Ectodermal cell (in vitro differentiated cells): ENCODE measurements at regions not wholly inside any gene's neighbourhood (a gene's known extent, or its start where the extent isn't known, plus 50 kb on each side); places are given as distances from the start of the nearest gene placed in this dataset.

Source experiments
- H3K27ac ChIP-seq: 2 replicates; pipeline ENCODE4 v1.7.0; 2013; ENCODE audit warnings: mild to moderate bottlenecking, low read depth, low read length; ENCODE audit not compliant: insufficient read depth, poor library complexity, severe bottlenecking
- H3K27me3 ChIP-seq: 2 replicates; pipeline ENCODE4 v1.7.0; 2013; ENCODE audit warnings: mild to moderate bottlenecking, low read length; ENCODE audit not compliant: insufficient read depth, control insufficient read depth, poor library complexity, severe bottlenecking
- H3K36me3 ChIP-seq: one replicate; pipeline ENCODE4 v1.7.0; 2013; ENCODE audit warnings: low read length; ENCODE audit not compliant: control insufficient read depth, insufficient read depth
- H3K4me1 ChIP-seq: one replicate; pipeline ENCODE4 v1.7.0; 2013; ENCODE audit warnings: low read length; ENCODE audit not compliant: control insufficient read depth, insufficient read depth
- H3K4me3 ChIP-seq: 2 replicates; pipeline ENCODE4 v1.7.0; 2013; ENCODE audit warnings: low read depth, low read length, control low read depth; ENCODE audit not compliant: insufficient read depth
- H3K9me3 ChIP-seq: 2 replicates; pipeline ENCODE4 v1.7.0; 2013; ENCODE audit warnings: mild to moderate bottlenecking, low read length, moderate library complexity; ENCODE audit not compliant: control insufficient read depth
- WGBS, 2 experiments: methylation state at CpG; one replicate each; pipeline ENCODE4 v1.1.7; 2013; ENCODE audit warnings: missing lambda C conversion rate in 2 of 2; 5-methylcytosine and 5-hydroxymethylcytosine counted together

DNA sequence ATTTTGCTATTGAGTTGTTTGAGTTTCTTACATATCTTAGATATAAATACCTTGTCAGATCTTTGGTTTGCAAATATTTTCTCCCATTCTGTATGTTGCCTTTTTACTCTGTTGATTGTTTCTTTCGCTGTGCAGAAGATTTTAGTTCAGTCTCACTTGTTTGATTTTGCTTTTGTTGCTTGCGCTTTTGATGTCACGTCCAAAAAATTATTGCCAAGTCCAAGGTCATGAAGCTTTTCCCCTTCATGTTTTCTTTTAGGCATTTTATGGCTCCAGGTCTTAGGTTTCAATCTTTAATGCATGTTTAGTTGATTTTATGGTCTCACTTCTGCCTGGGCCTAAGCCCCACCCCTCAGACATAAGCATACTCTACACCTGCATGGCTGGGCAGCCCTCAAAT, 131.5 kb upstream of the TNC start:
- WGBS, 2 experiments: 93 to 95% methylated on average over 3 of the region's 3 CpGs
- Histone ChIP-seq H3K4me1 (no peaks in the 10 kb centered on the region), H3K27ac (no peak overlapping the region), H3K9me3 (no peaks in the 10 kb centered on the region), H3K36me3 (no peaks in the 10 kb centered on the region), H3K27me3 (no peaks in the 10 kb centered on the region), H3K4me3 (no peak overlapping the region)

DNA sequence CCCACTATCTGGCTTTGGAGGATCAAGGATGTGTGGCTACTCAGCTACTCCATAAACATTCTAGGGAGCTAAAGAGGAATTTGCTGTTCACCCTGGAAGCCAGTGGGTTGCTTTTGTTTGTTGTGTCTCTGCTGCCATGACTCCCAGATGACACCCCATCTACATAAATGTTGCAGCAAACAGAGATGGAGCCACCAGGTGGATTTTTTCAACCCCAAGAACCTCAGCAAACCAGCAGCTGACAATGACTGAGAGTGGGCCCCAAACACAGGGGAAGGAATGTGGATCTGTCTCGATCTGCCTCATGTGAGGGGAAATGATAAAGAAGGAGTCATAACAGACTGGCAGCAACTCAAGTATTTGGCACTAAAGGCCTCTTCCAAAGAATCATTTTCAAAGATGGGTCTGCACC, 132.7 kb upstream of the TNC start:
- Histone ChIP-seq H3K27me3 (no peaks in the 10 kb centered on the region), H3K4me1 (no peaks in the 10 kb centered on the region), H3K4me3 (no peak overlapping the region), H3K36me3 (no peaks in the 10 kb centered on the region), H3K27ac (no peak overlapping the region), H3K9me3 (no peaks in the 10 kb centered on the region)
- WGBS, 2 experiments: 80 to 85% methylated on average over 1 of the region's 1 CpG

DNA sequence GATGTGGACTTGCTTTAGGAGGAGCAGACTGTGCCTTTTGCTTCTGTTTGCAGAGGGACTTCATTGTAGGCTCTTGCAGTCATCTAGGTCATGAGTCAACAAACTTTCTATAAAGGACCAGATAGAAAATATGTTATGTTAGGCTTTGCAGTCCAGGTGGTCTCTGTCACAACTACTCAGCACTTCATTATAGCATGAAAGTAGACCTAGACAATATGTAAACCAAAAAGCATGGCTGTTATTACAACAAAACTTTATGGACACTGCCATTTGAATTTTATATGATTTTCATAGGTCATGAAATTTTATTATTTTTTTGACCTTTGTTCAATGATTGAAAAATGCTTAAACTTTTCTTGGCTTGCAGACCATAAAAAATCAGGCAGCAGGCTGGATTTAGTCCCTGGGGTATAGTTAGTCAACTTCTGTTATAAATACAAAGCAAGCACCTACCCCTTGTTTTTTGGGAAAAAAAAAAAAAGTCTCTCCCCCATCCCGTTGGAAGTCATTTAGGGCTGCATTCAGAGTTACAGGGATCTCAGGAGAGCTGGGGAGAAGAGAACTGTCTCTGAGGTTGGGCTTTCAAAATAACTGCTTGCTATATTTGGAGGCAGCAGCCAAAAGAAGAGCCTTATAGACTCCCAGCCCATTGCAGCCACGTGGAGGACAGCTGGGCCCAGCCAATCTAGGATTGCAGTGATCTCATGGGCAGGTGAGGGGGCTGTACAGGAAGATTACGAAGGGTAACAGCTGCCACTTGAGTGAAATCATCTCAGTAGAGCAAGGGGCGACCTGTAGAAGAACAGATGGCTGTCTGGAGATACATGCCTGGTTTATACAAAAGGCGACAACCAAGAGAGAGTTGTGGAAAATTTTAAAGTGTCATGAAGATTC, 136.6 kb upstream of the TNC start:
- Histone ChIP-seq H3K4me1 (no peaks in the 10 kb centered on the region), H3K27ac (no peak overlapping the region), H3K4me3 (no peak overlapping the region), H3K9me3 (no peaks in the 10 kb centered on the region), H3K36me3 (no peaks in the 10 kb centered on the region), H3K27me3 (no peaks in the 10 kb centered on the region)
- 90 to 93% methylated on average over 5 of the region's 5 CpGs for WGBS, 2 experiments

DNA sequence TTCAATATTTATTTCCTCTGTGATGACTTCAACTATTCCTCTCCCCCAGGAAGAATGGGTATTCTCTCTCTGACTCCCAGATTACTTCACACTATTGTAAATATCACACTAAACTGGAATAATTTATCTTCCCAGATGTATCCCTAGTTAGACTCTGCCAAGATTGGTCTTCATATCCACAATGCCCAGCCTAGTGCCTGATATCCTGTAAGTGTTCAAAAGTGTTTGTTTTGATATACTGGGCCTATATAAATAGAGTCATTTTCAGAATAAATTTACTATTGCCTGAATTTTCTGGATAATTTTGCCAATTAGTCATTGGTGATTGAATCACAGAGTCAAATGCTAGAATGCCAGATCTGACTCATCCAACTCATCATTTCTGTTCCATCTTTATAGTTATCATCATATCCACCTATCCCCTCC, 143.7 kb upstream of the TNC start:
- H3K27me3 ChIP-seq: no peaks in the 10 kb centered on the region
- no peak overlapping the region for H3K27ac ChIP-seq
- no peak overlapping the region for H3K4me3 ChIP-seq
- H3K9me3 ChIP-seq: no peaks in the 10 kb centered on the region
- H3K36me3 ChIP-seq: no peaks in the 10 kb centered on the region
- no peaks in the 10 kb centered on the region for H3K4me1 ChIP-seq

DNA sequence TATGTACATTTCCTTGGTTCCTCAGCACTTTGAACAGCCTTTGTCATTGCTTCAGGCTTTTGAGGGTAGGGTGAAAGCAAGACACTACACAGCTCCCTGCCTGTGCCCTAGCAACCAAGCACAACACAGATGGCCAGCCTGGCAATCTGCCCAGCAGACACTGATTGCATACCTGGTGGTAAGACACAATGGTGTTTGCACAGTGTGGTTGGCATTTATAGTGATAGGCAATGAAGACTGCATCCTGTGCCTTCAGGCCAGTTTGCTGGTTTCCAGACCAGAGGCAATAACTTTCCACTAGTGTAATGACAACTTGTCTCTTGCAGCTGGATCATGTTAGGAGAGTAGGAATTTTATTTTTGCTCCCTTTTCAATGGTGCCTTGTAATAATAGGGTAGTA, 144.5 kb upstream of the TNC start:
- H3K4me3 ChIP-seq: no peak overlapping the region
- no peaks in the 10 kb centered on the region for H3K27me3 ChIP-seq
- H3K4me1 ChIP-seq: no peaks in the 10 kb centered on the region
- no peaks in the 10 kb centered on the region for H3K36me3 ChIP-seq
- H3K9me3 ChIP-seq: no peaks in the 10 kb centered on the region
- no peak overlapping the region for H3K27ac ChIP-seq

DNA sequence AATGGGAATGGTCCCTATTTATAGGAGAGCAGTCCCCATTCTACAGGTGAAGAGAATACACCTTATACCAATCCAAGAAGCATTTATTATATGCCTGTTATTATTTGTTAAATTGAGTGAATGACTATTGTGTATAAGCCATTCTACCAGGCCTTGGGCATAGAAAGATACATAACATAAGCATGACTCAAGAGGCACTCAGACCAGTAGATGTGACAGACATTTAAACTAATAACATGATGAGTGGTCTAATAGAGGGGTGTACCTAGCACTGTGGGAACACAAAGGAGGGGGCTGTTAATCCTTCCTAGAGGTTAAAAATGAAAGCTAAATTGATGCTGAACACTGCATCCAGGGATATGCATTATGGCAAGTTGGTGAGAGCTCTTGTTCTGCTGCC, 145.0 kb upstream of the TNC start:
- Histone ChIP-seq H3K9me3 (no peaks in the 10 kb centered on the region), H3K4me1 (no peaks in the 10 kb centered on the region), H3K27ac (no peak overlapping the region), H3K27me3 (no peaks in the 10 kb centered on the region), H3K4me3 (no peak overlapping the region), H3K36me3 (no peaks in the 10 kb centered on the region)

DNA sequence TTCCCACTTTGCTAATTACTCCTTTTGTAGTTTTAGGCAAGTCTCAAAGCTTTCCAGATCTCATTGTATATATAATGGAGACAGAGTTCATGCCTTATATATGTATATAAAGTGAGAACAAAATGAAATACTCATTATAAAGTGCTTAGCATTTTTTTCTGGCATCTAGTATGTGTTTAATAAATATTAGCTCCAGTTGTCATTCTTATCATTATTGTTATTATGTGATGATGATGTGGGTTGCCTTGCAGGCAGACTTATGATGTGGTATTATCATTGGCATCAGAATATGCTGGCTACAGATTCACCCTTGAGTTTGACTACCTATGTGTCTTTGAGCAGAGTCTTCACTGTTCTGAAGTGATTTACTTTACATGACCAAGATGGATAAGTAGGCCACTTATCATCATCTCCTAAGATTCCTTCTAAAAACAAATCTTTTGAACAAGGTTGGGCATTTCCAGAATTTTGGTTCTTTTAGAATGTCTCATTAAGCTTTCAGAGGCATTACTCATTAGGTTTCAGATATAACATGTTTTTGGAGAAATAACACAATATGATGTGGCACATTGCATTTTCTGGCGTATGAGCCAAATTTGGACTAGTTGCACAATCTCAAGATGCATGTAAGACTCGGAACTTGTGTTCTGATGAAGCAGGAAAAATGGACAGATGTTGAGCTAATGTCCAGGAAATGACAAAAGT, 145.6 kb upstream of the TNC start:
- no peaks in the 10 kb centered on the region for H3K4me1 ChIP-seq
- H3K27me3 ChIP-seq: no peaks in the 10 kb centered on the region
- no peak overlapping the region for H3K27ac ChIP-seq
- H3K4me3 ChIP-seq: no peak overlapping the region
- H3K36me3 ChIP-seq: no peaks in the 10 kb centered on the region
- no peaks in the 10 kb centered on the region for H3K9me3 ChIP-seq
- WGBS, 2 experiments: 92 to 93% methylated on average over 2 of the region's 2 CpGs

DNA sequence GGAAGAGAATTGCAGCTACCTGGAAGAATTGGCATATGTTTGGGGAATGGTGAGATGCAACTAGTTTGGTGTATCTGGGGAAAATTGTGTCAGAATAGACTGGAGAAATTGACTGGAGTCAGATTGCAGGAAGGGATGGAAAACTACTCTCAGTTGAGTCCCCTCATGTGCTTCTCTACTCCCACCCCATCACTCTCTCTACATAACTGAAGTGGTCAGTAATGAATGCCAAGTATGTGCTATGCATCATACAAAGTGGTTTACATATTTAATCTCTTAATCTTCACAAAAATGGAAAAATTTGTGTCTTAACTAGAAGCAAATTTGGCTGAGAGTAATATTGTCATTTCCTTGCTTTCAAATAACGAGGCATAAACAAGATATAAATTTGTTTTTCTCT, 146.4 kb upstream of the TNC start:
- Histone ChIP-seq H3K36me3 (no peaks in the 10 kb centered on the region), H3K9me3 (no peaks in the 10 kb centered on the region), H3K27me3 (no peaks in the 10 kb centered on the region), H3K4me1 (no peaks in the 10 kb centered on the region), H3K4me3 (no peak overlapping the region), H3K27ac (no peak overlapping the region)
- 95% methylated on average over 1 of the region's 1 CpG; no CpG with 5 or more reads in 1 of the 2 experiments for WGBS, 2 experiments

DNA sequence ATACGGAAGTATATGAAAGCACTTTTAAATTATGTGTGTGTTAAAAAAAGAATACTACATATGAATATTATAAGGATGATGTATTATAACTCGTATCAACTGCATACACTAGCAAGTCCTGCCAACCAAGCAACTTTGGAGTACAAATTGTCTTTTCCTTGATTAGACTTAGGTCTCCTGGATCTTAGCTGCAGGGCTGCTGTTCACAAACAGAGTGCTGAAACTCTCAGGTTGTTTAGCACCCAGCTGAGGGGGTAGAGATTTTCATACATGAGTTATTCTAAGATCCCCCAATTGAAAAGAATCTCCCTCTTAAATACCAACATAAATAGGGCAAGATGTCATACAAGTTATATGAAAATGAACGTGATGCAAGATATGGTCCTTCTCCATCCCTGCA, 149.8 kb upstream of the TNC start:
- no peak overlapping the region for H3K27ac ChIP-seq
- no peaks in the 10 kb centered on the region for H3K27me3 ChIP-seq
- H3K9me3 ChIP-seq: no peaks in the 10 kb centered on the region
- no peak overlapping the region for H3K4me3 ChIP-seq
- WGBS, 2 experiments: 91 to 93% methylated on average over 1 to 3 of the region's 3 CpGs
- no peaks in the 10 kb centered on the region for H3K36me3 ChIP-seq
- H3K4me1 ChIP-seq: no peaks in the 10 kb centered on the region

DNA sequence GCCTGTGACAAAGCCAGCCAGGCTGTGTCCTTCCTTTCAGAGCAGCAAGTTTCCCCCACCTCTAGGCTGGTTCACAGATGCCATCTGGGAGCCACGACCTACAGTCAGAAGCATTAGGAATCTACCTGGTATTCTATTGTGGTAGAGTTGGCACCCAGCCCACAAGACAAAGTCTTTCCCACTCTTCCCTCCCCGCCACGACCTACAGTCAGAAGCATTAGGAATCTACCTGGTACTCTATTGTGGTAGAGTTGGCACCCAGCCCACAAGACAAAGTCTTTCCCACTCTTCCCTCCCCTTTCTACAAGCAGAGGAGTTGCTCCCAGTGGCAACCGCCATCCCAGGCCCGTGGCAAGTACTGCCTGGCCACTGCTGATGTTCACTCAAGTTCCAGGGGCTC, 157.8 kb upstream of the TNC start:
- Histone ChIP-seq H3K4me3 (no peak overlapping the region), H3K27me3 (no peaks in the 10 kb centered on the region), H3K4me1 (peaks cover 7% of the 10 kb centered on the region), H3K36me3 (no peaks in the 10 kb centered on the region), H3K27ac (no peak overlapping the region), H3K9me3 (no peaks in the 10 kb centered on the region)
- 91 to 97% methylated on average over 4 to 5 of the region's 5 CpGs for WGBS, 2 experiments
